Aorta (tissue), 5 donors: ENCODE measurements at regions not wholly inside any gene's neighbourhood (a gene's known extent, or its start where the extent isn't known, plus 50 kb on each side); places are given as distances from the start of the nearest gene placed in this dataset.

ENCODE experiments used
- ATAC-seq: fragments of 200-7000 bp; cut with Tn5 transposase; one replicate; pipeline ENCODE4 v1.9.1; 2022; ENCODE audit warnings: moderate library complexity; ENCODE audit not compliant: low FRiP score
- DNase-seq, 2 donors: peaks; one replicate each; pipeline ENCODE4 v3.0.0-alpha.2; 2020
- H3K27ac ChIP-seq, 2 donors: one replicate each; pipeline ENCODE4 v1.5.1; 2013; ENCODE audit warnings: low read length in 2 of 2, mild to moderate bottlenecking in 2 of 2, moderate library complexity in 2 of 2, control low read depth in 1 of 2, inconsistent platforms in 1 of 2, low read depth in 1 of 2
- H3K27me3 ChIP-seq, 2 donors: one replicate each; pipeline ENCODE4 v1.6.1; 2013; ENCODE audit warnings: control low read depth in 1 of 2, low read length in 1 of 2, mild to moderate bottlenecking in 1 of 2, moderate library complexity in 1 of 2; ENCODE audit not compliant: insufficient read depth in 2 of 2, control insufficient read depth in 1 of 2
- H3K36me3 ChIP-seq, 2 donors: one replicate each; pipeline ENCODE4 v1.6.1; 2013; ENCODE audit warnings: control low read depth in 1 of 2, low read length in 1 of 2, mild to moderate bottlenecking in 1 of 2; ENCODE audit not compliant: insufficient read depth in 2 of 2, control insufficient read depth in 1 of 2
- H3K4me1 ChIP-seq, 2 donors: one replicate each; pipeline ENCODE4 v1.6.1; 2013; ENCODE audit warnings: low read length in 2 of 2, control low read depth in 1 of 2, mild to moderate bottlenecking in 1 of 2, moderate library complexity in 1 of 2; ENCODE audit not compliant: insufficient read depth in 2 of 2, control insufficient read depth in 1 of 2
- H3K4me3 ChIP-seq, 2 donors: one replicate each; pipeline ENCODE4 v1.5.1; 2013; ENCODE audit warnings: low read length in 2 of 2, control low read depth in 1 of 2, mild to moderate bottlenecking in 1 of 2
- H3K9me3 ChIP-seq: one replicate; pipeline ENCODE4 v1.6.1; 2013; ENCODE audit warnings: mild to moderate bottlenecking, low read length; ENCODE audit not compliant: control insufficient read depth
- WGBS, 2 donors: extraction: QIAGEN DNeasy Blood & Tissue Kit; methylation state at CpG; one replicate each; pipeline ENCODE4 v1.1.7; 2013; 5-methylcytosine and 5-hydroxymethylcytosine counted together
- intact Hi-C, 2 donors: fragments of 100-400 bp; cut with DNase I; formaldehyde crosslinking; loops; one replicate each; pipeline versions ENCODE4 v1.14.2 to v1.15.0; 2022
- donor health status: healthy with polysubstance abuse.
- donor health status: Bipolar disorder and iron deficiency.
- donor health status: DM: no; HTN: no; CAD: no.
- donor health status: DM: no; HTN: no; CAD: no.
- donor health status: DM: yes; HTN: yes; CAD: no.

DNA sequence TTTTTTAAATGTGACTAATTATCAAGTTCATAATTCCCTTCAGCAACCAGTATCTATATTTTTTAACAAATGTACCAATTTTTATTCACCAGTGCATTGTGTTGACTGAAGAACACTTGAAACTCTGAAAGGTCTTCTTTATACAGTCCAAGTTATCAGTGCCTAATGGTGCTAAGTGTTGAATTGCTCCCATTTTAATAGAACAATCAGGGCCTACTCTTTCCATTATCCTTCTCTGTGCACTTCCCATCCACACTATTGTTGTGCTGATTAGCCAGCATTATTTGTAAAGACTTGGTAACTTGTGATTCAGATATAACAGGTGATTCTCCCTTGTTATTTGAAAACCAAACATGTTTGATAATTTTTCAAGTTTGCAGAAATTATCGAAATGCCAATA, 1209.7 kb upstream of the MAP3K7 start:
- Histone ChIP-seq H3K9me3 (no peaks in the 10 kb centered on the region), H3K4me3 (no peak overlapping the region), H3K4me1 (no peaks in the 10 kb centered on the region), H3K27me3 (no peaks in the 10 kb centered on the region), H3K36me3 (no peaks in the 10 kb centered on the region), H3K27ac (no peak overlapping the region)
- intact Hi-C loops: no loop called here
- 91 to 98% methylated on average over 1 of the region's 1 CpG for WGBS, 2 donors
- DNase-seq: no peak
- no peak for ATAC-seq

DNA sequence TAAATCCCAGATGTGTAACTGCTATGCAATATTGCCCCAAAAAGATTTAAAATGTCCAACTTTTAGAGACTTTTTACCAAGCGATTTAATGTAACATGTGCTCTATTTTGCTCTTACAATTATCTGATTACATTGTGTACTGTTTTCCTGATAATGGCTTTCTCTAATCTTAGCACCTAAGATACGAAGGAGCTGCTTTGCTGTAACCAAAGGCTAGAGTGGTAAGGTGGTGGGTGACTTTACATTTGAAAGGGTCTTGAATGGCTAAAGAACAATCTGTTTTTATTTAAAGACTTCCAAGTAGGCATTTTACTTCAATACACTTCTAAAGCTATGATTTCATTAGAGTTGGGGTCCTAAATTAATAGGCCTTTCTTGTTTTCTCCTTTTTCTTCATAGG, 1201.6 kb upstream of the MAP3K7 start:
- 55 to 59% methylated on average over 2 of the region's 2 CpGs for WGBS, 2 donors
- Histone ChIP-seq H3K36me3 (no peaks in the 10 kb centered on the region), H3K4me1 (no peaks in the 10 kb centered on the region), H3K27me3 (peaks cover 0 to 1% of the 10 kb centered on the region in 2 donors), H3K27ac (no peak overlapping the region), H3K4me3 (no peak overlapping the region), H3K9me3 (peaks cover 1% of the 10 kb centered on the region)
- intact Hi-C loops: no loop called here
- DNase-seq (no peak), ATAC-seq (no peak)

DNA sequence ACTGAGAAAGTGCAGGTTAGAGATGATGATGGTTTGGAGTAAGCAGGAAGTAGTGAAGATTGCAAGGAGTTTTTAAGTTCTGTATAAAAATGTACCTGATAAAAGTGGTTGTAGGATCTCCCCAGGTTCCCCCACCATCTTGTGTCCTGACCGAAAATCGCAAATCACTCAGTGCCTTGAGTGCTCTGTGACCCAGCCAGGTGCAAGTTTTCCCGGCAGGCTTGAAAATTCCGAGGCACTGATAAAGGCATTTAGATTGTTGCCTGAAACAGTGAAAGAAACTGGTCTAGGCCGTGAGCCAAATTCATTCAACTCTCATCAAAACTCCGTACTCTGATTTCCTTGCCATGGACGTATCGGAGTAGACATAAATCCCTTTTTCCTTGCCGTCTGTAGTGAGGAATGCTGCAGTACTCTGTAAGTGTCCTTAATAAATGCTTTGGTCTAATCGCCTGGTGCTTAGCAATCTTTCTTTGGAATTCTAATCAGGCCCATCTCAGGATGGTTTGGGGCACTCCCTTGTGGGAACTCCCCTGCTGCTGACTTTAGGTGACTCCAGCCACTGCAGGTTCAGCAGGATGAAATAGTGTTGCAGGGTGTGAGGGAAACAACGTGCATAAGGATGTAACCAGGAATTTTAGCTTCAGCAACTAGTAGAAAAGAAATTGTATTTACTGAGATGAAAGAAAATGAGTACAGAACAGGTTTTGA, 1199.8 kb upstream of the MAP3K7 start:
- peaks cover 0 to 1% of the 10 kb centered on the region in 2 donors for H3K27me3 ChIP-seq
- intact Hi-C loops: no loop called here
- DNase-seq (no peak), ATAC-seq (no peak)
- no peaks in the 10 kb centered on the region for H3K36me3 ChIP-seq
- no peak overlapping the region for H3K4me3 ChIP-seq
- H3K4me1 ChIP-seq: no peaks in the 10 kb centered on the region
- H3K9me3 ChIP-seq: peaks cover 1% of the 10 kb centered on the region
- H3K27ac ChIP-seq: no peak overlapping the region
- WGBS, 2 donors: 29 to 38% methylated on average over 11 of the region's 11 CpGs

DNA sequence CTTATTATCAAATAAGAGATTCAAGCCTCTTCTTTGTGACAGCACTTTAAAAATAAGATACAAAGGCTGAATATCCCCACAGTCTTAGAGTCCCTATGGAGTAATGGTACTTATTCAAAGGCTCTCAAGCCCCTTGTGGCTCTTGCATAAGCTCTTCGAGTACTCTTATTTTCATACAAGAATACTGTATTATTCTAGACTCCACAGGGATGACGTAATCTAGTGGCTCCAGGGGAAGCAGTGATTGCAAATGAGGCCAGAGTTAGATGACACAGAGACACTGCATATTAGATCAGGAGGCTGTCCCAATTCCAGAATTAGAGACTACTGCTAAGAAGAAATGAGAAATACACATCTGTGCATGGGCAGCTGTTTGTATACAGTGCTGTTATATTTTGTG, 1195.9 kb upstream of the MAP3K7 start:
- Histone ChIP-seq H3K9me3 (peaks cover 1% of the 10 kb centered on the region), H3K4me3 (no peak overlapping the region), H3K36me3 (no peaks in the 10 kb centered on the region), H3K27me3 (peaks cover 0 to 1% of the 10 kb centered on the region in 2 donors), H3K4me1 (no peaks in the 10 kb centered on the region), H3K27ac (no peak overlapping the region)
- 22 to 37% methylated on average over 2 of the region's 2 CpGs for WGBS, 2 donors
- intact Hi-C loops: no loop called here
- ATAC-seq: no peak
- DNase-seq: no peak

DNA sequence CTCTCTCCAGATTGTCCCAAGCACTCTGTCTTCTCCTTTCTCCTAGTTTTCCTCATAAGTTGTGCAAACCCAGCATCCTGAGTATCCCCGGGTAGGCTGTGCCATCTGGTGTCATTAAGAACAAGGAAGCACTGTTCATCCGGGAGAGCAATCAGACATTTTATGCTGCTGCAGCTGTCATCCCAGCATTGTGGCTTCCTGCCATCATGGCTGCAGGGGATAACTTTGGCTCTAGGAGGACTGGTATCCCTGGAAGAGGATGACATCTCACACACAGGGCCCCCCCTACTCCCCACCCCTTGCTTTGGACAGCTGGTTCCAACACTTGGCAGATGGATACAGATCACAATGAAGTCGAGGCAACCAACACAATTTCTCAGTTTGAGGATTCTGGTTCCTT, 1195.1 kb upstream of the MAP3K7 start:
- WGBS, 2 donors: 61 to 65% methylated on average over 3 of the region's 3 CpGs
- peaks cover 0 to 1% of the 10 kb centered on the region in 2 donors for H3K27me3 ChIP-seq
- H3K4me3 ChIP-seq: no peak overlapping the region
- no peak overlapping the region for H3K27ac ChIP-seq
- no peaks in the 10 kb centered on the region for H3K36me3 ChIP-seq
- peaks cover 1% of the 10 kb centered on the region for H3K9me3 ChIP-seq
- DNase-seq (peak in 1 of 2 donors; percentile 22), ATAC-seq (no peak)
- no peaks in the 10 kb centered on the region for H3K4me1 ChIP-seq
- intact Hi-C loops: no loop called here

DNA sequence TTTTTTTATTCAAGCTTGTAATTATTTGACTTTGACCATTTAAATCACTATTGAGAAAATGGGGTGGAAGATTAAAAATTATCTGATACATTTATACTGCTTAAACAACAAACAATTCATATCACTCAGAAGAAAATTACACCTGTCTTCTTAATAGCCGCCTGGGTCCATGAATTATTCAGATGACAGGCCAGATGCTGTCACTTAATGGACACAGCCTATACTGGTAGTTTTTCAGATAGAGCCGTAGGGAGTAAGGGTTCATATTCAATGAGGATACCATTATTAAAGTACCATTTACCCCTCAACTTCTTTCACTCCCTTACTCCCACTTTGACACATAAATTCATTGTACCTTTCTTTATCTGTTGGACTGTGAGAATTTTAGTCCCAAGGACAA, 1193.4 kb upstream of the MAP3K7 start:
- H3K36me3 ChIP-seq: no peaks in the 10 kb centered on the region

DNA sequence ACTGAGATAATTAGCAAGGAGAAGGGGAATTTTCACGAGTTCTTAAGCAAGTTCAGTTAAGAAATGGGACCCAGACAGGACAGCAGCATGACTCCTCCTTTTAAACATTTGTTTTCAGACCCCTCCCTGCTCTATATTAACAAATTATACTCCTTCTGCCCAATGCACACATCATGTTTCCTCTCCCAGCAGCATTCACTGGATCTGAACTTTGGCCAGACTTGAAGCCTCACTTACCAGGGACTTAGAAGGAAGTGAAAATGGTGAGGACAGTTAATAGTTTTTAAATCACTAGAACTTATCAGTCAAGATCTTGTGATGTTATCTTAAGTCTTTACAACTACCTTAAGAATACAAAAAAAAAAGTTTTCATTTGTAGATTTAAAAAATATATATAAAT, 1174.7 kb upstream of the MAP3K7 start:
- 46 to 48% methylated on average over 1 of the region's 1 CpG for WGBS, 2 donors
- H3K4me1 ChIP-seq: no peaks in the 10 kb centered on the region
- no peaks in the 10 kb centered on the region for H3K27me3 ChIP-seq
- intact Hi-C loops: no loop called here
- H3K4me3 ChIP-seq: no peak overlapping the region
- H3K27ac ChIP-seq: no peak overlapping the region
- DNase-seq (no peak), ATAC-seq (no peak)
- H3K36me3 ChIP-seq: no peaks in the 10 kb centered on the region
- no peaks in the 10 kb centered on the region for H3K9me3 ChIP-seq

More for the DNA sequence above, 1193.4 kb upstream of the MAP3K7 start:
- H3K4me3 ChIP-seq: no peak overlapping the region
- intact Hi-C loops: no loop called here
- H3K27me3 ChIP-seq: no peaks in the 10 kb centered on the region
- WGBS, 2 donors: 80 to 81% methylated on average over 2 of the region's 2 CpGs
- H3K4me1 ChIP-seq: no peaks in the 10 kb centered on the region
- ATAC-seq (no peak), DNase-seq (no peak)
- no peak overlapping the region for H3K27ac ChIP-seq
- peaks cover 1% of the 10 kb centered on the region for H3K9me3 ChIP-seq

DNA sequence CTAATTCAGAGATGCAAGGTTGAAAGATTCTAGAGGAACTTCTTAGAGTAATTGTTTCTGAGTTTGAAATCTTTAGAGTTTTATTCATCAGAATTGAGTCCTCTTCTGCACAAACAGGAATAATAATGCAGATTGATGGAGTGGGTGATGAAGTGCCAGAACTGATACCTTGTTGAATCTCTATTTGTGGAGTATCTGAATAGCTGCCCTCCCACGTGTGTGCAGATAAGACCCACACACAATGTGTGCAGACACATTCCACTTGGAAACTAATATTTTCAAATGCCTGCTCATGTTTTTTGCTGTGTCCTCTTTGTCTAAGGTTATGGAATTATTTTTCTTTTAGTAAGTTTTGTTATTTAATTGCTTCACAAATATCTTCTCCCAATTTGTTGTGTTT, 1167.8 kb upstream of the MAP3K7 start:
- ATAC-seq (no peak), DNase-seq (no peak)
- intact Hi-C loops: no loop called here
- H3K36me3 ChIP-seq: no peaks in the 10 kb centered on the region
- no peaks in the 10 kb centered on the region for H3K9me3 ChIP-seq
- H3K27ac ChIP-seq: no peak overlapping the region
- no peak overlapping the region for H3K4me3 ChIP-seq
- H3K27me3 ChIP-seq: no peaks in the 10 kb centered on the region
- no peaks in the 10 kb centered on the region for H3K4me1 ChIP-seq
- 4 to 18% methylated on average over 1 of the region's 1 CpG for WGBS, 2 donors

DNA sequence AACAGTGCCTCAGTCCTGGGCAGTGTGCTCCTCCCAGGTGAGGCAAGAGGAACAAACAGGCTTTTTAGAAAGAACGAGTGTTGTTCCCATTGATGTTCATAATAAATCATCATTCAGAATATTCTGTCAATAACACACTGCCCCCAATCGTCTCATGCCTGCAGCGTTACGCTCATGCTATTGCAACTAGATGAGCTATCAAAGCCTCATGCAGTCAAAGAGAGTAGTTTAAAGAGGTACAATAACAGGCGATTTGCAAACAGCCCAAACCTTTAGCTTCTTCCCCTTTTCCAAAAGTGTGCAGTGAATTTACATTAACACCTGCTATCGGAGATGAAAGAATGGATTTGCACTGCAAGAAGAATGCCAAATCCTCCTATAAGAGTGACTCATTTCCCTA, 1164.7 kb upstream of the MAP3K7 start:
- DNase-seq: no peak
- Histone ChIP-seq H3K27ac (no peak overlapping the region), H3K4me3 (no peak overlapping the region), H3K4me1 (no peaks in the 10 kb centered on the region), H3K9me3 (no peaks in the 10 kb centered on the region), H3K36me3 (no peaks in the 10 kb centered on the region), H3K27me3 (no peaks in the 10 kb centered on the region)
- intact Hi-C loops: no loop called here
- ATAC-seq: no peak
- WGBS, 2 donors: 78 to 83% methylated on average over 6 of the region's 6 CpGs
